GM23248 (cell line): ENCODE measurements at regions not wholly inside any gene's neighbourhood (a gene's known extent, or its start where the extent isn't known, plus 50 kb on each side); places are given as distances from the start of the nearest gene placed in this dataset.

Experiments
- EZH2 ChIP-seq: fragments of 200-600 bp; sonication (generic); IDR thresholded peaks from 2 replicates; pipeline ENCODE4 v1.6.1; 2018; ENCODE audit warnings: antibody characterized with exemption, mild to moderate bottlenecking; ENCODE audit not compliant: insufficient read depth, poor library complexity, severe bottlenecking
- EZH2phosphoT487 ChIP-seq: fragments of 200-600 bp; sonication (generic); IDR thresholded peaks from 2 replicates; pipeline ENCODE4 v1.6.1; 2018; ENCODE audit warnings: antibody characterized with exemption, moderate library complexity, mild to moderate bottlenecking, low read depth; ENCODE audit not compliant: insufficient read depth

DNA sequence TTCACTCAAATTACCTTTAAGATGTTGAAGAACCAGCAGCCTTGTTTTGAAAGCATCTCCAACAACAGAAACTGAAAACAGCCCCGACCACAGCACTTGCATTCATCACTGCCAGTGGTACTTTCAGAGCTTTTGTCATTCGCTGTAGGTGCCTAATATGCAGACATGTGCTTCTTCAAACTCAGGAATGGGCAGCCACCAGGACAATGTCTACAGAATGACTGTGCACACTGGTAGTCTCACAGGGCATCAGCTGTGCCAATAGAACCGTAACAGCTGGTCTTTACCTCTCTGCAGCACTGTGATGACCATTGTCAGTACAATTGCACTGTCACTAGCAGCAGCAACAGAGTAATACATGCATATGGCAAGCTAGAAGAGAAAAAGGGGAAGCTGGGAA is 1149.7 kb downstream of the STPG2 start:
- TF ChIP-seq EZH2phosphoT487 (no peak), EZH2 (no peak)
